IMR-90 (cell line): ENCODE measurements at regions not wholly inside any gene's neighbourhood (a gene's known extent, or its start where the extent isn't known, plus 50 kb on each side); places are given as distances from the start of the nearest gene placed in this dataset.

Experiments used
- ATAC-seq: fragments of 200-7000 bp; cut with Tn5 transposase; 2 replicates; pipeline ENCODE4 v1.9.1; 2020; ENCODE audit warnings: low read depth, mild to moderate bottlenecking, moderate library complexity
- BruUV-seq: library from RNA; stranded (reverse); fragments of 400-500 nt; replicated peaks from 2 replicates; lab custom pipeline; 2021; lab: Mats Ljungman, UMichigan
- CTCF ChIA-PET: fragments of 300-600 bp; formaldehyde crosslinking; extraction: SDS; loops from one replicate; lab custom pipeline; 2021; ENCODE audit warnings: antibody characterized with exemption; lab: Yijun Ruan, JAX
- POLR2A ChIA-PET: fragments of 300-600 bp; sonication (Branson Sonifier 250); formaldehyde crosslinking; loops from one replicate; lab custom pipeline; 2022; ENCODE audit warnings: antibody characterized with exemption; ENCODE audit not compliant: unreplicated experiment; lab: Charles Lee
- DNase-seq: peaks from one replicate; pipeline ENCODE4 v3.0.0; 2013
- H2AFZ ChIP-seq: replicated peaks from 2 replicates; pipeline ENCODE3; 2013; ENCODE audit warnings: low read length, mild to moderate bottlenecking; ENCODE audit not compliant: poor library complexity
- H2AK5ac ChIP-seq: 2 replicates; pipeline ENCODE4 v1.6.1; 2013; ENCODE audit warnings: low read depth, low read length, inconsistent platforms
- H2AK9ac ChIP-seq: replicated peaks from 2 replicates; pipeline ENCODE3; 2013; ENCODE audit warnings: mild to moderate bottlenecking, low read depth, low read length, moderate library complexity; ENCODE audit not compliant: poor library complexity
- H2BK120ac ChIP-seq: 2 replicates; pipeline ENCODE4 v1.6.1; 2013; ENCODE audit warnings: low read depth, low read length, inconsistent platforms
- H2BK15ac ChIP-seq: 3 replicates; pipeline ENCODE4 v1.6.1; 2013; ENCODE audit warnings: low read depth, low read length, inconsistent platforms
- H2BK20ac ChIP-seq: 2 replicates; pipeline ENCODE4 v1.6.1; 2013; ENCODE audit warnings: low read depth, mild to moderate bottlenecking, inconsistent platforms, low read length, moderate library complexity
- H2BK5ac ChIP-seq: 2 replicates; pipeline ENCODE4 v1.6.1; 2013; ENCODE audit warnings: mild to moderate bottlenecking, low read depth, low read length, inconsistent platforms; ENCODE audit not compliant: poor library complexity, severe bottlenecking
- H3K14ac ChIP-seq: replicated peaks from 2 replicates; pipeline ENCODE4 v1.6.1; 2013; ENCODE audit warnings: low read depth, low read length, inconsistent platforms
- H3K18ac ChIP-seq: 2 replicates; pipeline ENCODE4 v1.6.1; 2013; ENCODE audit warnings: low read depth, low read length, control low read depth
- H3K23ac ChIP-seq: 2 replicates; pipeline ENCODE4 v1.6.1; 2013; ENCODE audit warnings: low read depth, low read length, inconsistent platforms
- H3K27ac ChIP-seq: 2 replicates; pipeline ENCODE4 v1.5.1; 2013; ENCODE audit warnings: mild to moderate bottlenecking, control low read depth, low read length; ENCODE audit not compliant: insufficient read depth
- H3K27me3 ChIP-seq: 2 replicates; pipeline ENCODE4 v1.6.1; 2013; ENCODE audit warnings: low read length; ENCODE audit not compliant: control insufficient read depth, insufficient read depth
- H3K36me3 ChIP-seq: 2 replicates; pipeline ENCODE4 v1.6.1; 2013; ENCODE audit warnings: low read length, mixed read lengths; ENCODE audit not compliant: control insufficient read depth, insufficient read depth
- H3K4ac ChIP-seq: 2 replicates; pipeline ENCODE4 v1.6.1; 2013; ENCODE audit warnings: low read depth, low read length, inconsistent platforms
- H3K4me1 ChIP-seq: 2 replicates; pipeline ENCODE4 v1.6.1; 2013; ENCODE audit warnings: low read length, mixed read lengths; ENCODE audit not compliant: control insufficient read depth, insufficient read depth
- H3K4me2 ChIP-seq: 2 replicates; pipeline ENCODE4 v1.6.1; 2013; ENCODE audit warnings: low read depth, mild to moderate bottlenecking, control low read depth, low read length, moderate library complexity
- H3K4me3 ChIP-seq: 2 replicates; pipeline ENCODE4 v1.5.1; 2013; ENCODE audit warnings: low read depth, mild to moderate bottlenecking, control low read depth, low read length, moderate library complexity; ENCODE audit not compliant: insufficient read depth
- H3K56ac ChIP-seq: 2 replicates; pipeline ENCODE4 v1.6.1; 2013; ENCODE audit warnings: low read length, inconsistent platforms; ENCODE audit not compliant: insufficient read depth; ENCODE audit errors: extremely low read depth
- H3K79me1 ChIP-seq, 2 experiments: 2 replicates each; pipeline ENCODE4 v1.6.1; 2013; ENCODE audit warnings: low read length in 2 of 2, inconsistent platforms in 1 of 2, low read depth in 1 of 2
- H3K9ac ChIP-seq: 2 replicates; pipeline ENCODE4 v1.6.1; 2013; ENCODE audit warnings: low read depth, low read length, control low read depth
- H3K9me1 ChIP-seq: 2 replicates; pipeline ENCODE4 v1.6.1; 2013; ENCODE audit warnings: low read length, inconsistent platforms; ENCODE audit not compliant: insufficient read depth
- H3K9me3 ChIP-seq: 2 replicates; pipeline ENCODE4 v1.6.1; 2013; ENCODE audit warnings: low read length; ENCODE audit not compliant: control insufficient read depth, insufficient read depth
- H4K20me1 ChIP-seq: 2 replicates; pipeline ENCODE4 v1.6.1; 2013; ENCODE audit warnings: low read length, inconsistent platforms; ENCODE audit not compliant: insufficient read depth
- H4K5ac ChIP-seq: 2 replicates; pipeline ENCODE4 v1.6.1; 2013; ENCODE audit warnings: mild to moderate bottlenecking, low read depth, low read length, control low read depth
- H4K8ac ChIP-seq, 2 experiments: 2 replicates each; pipeline ENCODE4 v1.6.1; 2013; ENCODE audit warnings: low read depth in 2 of 2, low read length in 2 of 2, control low read depth in 1 of 2, inconsistent platforms in 1 of 2
- H4K91ac ChIP-seq: 2 replicates; pipeline ENCODE4 v1.6.1; 2013; ENCODE audit warnings: low read depth, low read length, inconsistent platforms; ENCODE audit not compliant: insufficient read depth
- BHLHE40 ChIP-seq: fragments of 150-350 bp; IDR thresholded peaks from 2 replicates; pipeline ENCODE4 v1.6.1; 2016; ENCODE audit warnings: mild to moderate bottlenecking, low read depth, low read length
- MXI1 ChIP-seq: IDR thresholded peaks from 2 replicates; pipeline ENCODE4 v1.6.1; 2012; ENCODE audit warnings: low read depth, mild to moderate bottlenecking, low read length, moderate library complexity, borderline replicate concordance
- RAD21 ChIP-seq: IDR thresholded peaks from 2 replicates; pipeline ENCODE4 v1.6.1; 2012; ENCODE audit warnings: low read length, improper control_type of control experiment
- RFX5 ChIP-seq: IDR thresholded peaks from 2 replicates; pipeline ENCODE4 v1.8.0; 2012; ENCODE audit warnings: low read depth, mild to moderate bottlenecking, low read length, moderate library complexity
- SMC3 ChIP-seq: fragments of 150-350 bp; IDR thresholded peaks from 2 replicates; pipeline ENCODE4 v1.6.1; 2016; ENCODE audit warnings: low read depth, mild to moderate bottlenecking, antibody characterized with exemption, low read length, moderate library complexity
- WGBS, 2 experiments: methylation state at CpG; one replicate each; pipeline versions ENCODE4 v1.1.5 to v1.1.7; 2013; ENCODE audit warnings: missing lambda C conversion rate in 2 of 2; ENCODE audit not compliant: insufficient read length in 1 of 2; ENCODE audit errors: extremely low coverage in 2 of 2; 5-methylcytosine and 5-hydroxymethylcytosine counted together
- dilution Hi-C: fragments of 300-500 bp; cut with HindIII; formaldehyde crosslinking; loops from one replicate; pipeline ENCODE4 v1.14.3; 2018; ENCODE audit warnings: low sequenced_read_pairs; ENCODE audit not compliant: unreplicated experiment
- in situ Hi-C: fragments of 300-500 bp; cut with MboI; formaldehyde crosslinking; loops from 3 replicates; pipeline ENCODE4 v1.14.3; 2019; ENCODE audit warnings: low sequenced_read_pairs, inconsistent platforms, mixed read lengths
- intact Hi-C: fragments of 100-400 bp; cut with micrococcal nuclease; formaldehyde crosslinking; loops from 2 replicates; pipeline ENCODE4 v1.10.0; 2022
- TF ChIP-seq, protein P1 (sequence below): conservative IDR thresholded peaks from 2 replicates; pipeline ENCODE4 v1.5.1; 2012; ENCODE audit warnings: mild to moderate bottlenecking, low read depth, low read length, improper control_type of control experiment

DNA sequence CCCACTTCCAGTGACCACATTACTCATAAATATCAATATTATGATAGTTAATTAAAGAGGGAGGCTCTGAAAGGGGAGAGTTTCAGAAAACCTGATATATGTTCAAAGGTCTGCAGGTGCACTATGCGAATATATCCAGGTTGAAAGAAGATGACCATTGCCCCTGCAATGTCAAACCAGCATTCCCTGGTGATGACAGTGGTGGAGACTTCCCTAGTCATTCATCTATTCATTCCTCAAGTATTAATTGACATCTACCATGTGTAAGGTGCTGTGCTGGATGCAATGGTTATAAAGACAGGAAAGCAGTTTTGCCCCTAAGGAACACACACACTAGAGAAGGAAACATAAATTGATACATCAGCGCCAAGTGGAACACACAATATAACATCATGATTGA is 588.3 kb upstream of the KCNMB2 start:
- Histone ChIP-seq H3K9me1 (no peaks in the 10 kb centered on the region), H3K9me3 (no peaks in the 10 kb centered on the region), H4K5ac (no peak overlapping the region), H2AFZ (no peak overlapping the region), H3K4me2 (no peak overlapping the region), H3K18ac (no peak overlapping the region), H3K9ac (no peak overlapping the region), H3K27me3 (no peaks in the 10 kb centered on the region), H3K14ac (no peak overlapping the region), H3K27ac (no peak overlapping the region), H3K4me1 (no peaks in the 10 kb centered on the region), H2BK120ac (no peak overlapping the region), H3K4me3 (no peak overlapping the region), H2AK5ac (no peak overlapping the region), H2BK20ac (no peak overlapping the region), H3K23ac (no peak overlapping the region), H2AK9ac (no peak overlapping the region), H2BK5ac (no peak overlapping the region), H4K91ac (no peak overlapping the region), H2BK15ac (no peak overlapping the region), H3K36me3 (no peaks in the 10 kb centered on the region), H4K20me1 (no peaks in the 10 kb centered on the region), H3K4ac (no peak overlapping the region), H3K79me1 (no peaks in the 10 kb centered on the region), H3K56ac (no peak overlapping the region), H4K8ac (no peak overlapping the region)
- dilution Hi-C loops = no loop called here
- no CpG with 5 or more reads among the region's 2 CpGs for WGBS, 2 experiments
- BruUV-seq = no TSS peak
- ChIA-PET CTCF (interaction anchor here (0.8 kb wide), 1 partner anchor 15 kb away, joined by 5 read pairs; no protein-coding TSS in a partner anchor), POLR2A (no interaction called here)
- intact Hi-C loops = no loop called here
- DNase-seq (no peak), ATAC-seq (no peak)
- TF ChIP-seq RFX5 (no peak), BHLHE40 (no peak), RAD21 (no peak), MXI1 (no peak), SMC3 (no peak)
- TF ChIP-seq, protein P1, sequence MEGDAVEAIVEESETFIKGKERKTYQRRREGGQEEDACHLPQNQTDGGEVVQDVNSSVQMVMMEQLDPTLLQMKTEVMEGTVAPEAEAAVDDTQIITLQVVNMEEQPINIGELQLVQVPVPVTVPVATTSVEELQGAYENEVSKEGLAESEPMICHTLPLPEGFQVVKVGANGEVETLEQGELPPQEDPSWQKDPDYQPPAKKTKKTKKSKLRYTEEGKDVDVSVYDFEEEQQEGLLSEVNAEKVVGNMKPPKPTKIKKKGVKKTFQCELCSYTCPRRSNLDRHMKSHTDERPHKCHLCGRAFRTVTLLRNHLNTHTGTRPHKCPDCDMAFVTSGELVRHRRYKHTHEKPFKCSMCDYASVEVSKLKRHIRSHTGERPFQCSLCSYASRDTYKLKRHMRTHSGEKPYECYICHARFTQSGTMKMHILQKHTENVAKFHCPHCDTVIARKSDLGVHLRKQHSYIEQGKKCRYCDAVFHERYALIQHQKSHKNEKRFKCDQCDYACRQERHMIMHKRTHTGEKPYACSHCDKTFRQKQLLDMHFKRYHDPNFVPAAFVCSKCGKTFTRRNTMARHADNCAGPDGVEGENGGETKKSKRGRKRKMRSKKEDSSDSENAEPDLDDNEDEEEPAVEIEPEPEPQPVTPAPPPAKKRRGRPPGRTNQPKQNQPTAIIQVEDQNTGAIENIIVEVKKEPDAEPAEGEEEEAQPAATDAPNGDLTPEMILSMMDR = no peak
- in situ Hi-C loops = no loop called here
